T-helper 1 cell (primary cell): ENCODE measurements at regions not wholly inside any gene's neighbourhood (a gene's known extent, or its start where the extent isn't known, plus 50 kb on each side); places are given as distances from the start of the nearest gene placed in this dataset.
"Not testable (repeated sequence)": the region's sequence is repeated elsewhere in the genome, so short reads cannot be mapped to it uniquely, and the experiment has no call there.

Experiments used
- DNase-seq, 5 donors: peaks; one replicate each; pipeline ENCODE4 v3.0.0-alpha.2; 2012 to 2020

DNA sequence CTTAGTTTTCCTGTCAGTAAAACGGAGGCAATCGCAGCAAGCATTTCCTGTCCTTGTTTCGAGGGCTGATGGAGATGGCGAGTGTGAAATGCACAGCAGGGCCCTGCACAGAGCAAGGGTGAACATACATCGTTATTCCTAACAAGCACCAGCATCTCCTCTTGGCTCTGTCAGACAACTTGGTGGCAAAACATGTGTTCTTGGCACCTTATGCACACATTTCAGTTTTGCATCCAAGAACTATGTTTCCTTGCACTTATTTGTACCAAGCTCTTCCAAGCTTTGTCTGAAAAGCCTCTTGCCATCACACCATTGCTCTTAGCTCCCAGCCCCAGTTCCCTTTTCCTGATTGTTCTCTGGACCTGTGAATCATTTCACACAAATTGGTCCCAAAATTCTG lies 132.9 kb upstream of the GRB10 start:
- no peak for DNase-seq

DNA sequence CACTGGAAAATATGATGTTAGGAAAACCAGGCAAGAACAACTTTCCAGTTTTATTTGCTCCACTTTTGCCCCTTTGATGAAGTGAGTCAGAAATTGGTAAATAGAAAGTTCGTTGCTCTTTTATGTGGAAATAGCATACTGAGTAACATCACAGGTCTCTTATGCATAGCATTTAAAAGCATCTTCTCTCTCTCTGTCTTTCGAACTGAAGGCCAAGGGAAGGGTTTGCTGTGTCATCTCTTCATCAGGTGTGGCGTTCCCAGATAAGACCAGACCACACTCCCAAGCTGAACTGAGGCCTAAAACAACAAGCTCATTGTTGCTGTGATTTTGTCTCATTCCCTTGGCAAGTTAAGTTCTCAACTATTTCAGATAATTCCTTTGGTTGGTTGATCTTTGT lies 131.8 kb upstream of the GRB10 start:
- no peak for DNase-seq

DNA sequence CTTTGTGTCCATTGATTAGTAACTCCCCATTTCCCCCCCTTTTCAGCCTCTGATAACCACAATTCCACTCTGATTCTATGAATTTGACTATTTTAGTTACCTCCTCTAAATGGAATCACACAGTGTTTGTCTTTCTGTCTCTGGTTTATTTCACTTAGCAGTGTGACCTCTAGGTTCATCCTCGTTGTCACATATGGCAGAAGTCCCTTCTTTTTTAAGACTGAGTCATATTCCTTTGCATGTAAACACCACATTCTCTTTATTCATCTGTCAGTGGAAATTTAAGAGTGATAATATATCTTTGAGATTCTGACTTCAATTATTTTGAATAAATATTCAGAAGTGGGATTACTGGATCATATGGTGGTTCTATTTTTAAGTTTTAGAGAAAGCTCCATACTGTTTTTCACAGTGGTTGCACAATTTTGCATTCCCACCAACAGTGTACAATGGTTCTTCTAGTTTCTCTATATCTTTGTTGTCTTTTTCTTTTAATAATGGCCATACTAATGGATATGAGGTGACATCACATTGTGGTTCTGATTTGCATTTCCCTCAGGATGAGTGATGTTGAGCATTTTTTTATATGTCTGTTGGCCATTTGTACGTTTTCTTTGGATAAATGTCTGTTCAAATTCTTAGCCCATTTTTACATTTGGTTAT lies 126.1 kb upstream of the GRB10 start:
- DNase-seq = no peak

DNA sequence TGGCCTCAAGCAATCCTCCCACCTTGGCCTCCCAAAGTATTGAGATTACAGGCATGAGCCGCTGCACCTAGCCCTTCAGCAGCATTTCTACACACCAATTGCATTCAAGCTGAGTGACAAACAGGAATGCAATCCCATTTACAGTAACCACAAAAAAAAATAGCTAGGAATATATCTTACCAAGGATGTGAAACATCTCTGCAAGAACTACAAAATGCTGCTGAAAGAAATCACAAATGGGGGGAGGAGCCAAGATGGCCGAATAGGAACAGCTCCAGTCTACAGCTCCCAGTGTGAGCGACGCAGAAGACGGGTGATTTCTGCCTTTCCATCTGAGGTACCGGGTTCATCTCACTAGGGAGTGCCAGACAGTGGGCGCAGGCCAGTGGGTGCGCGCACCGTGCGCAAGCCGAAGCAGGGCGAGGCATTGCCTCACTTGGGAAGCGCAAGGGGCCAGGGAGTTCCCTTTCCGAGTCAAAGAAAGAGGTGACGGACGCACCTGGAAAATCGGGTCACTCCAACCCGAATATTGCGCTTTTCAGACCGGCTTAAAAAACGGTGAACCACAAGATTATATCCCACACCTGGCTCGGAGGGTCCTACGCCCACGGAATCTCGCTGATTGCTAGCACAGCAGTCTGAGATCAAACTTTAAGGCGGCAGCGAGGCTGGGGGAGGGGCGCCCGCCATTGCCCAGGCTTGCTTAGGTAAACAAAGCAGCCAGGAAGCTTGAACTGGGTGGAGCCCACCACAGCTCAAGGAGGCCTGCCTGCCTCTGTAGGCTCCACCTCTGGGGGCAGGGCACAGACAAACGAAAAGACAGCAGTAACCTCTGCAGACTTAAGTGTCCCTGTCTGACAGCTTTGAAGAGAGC lies 116.1 kb upstream of the GRB10 start:
- not testable (repeated sequence) for DNase-seq

DNA sequence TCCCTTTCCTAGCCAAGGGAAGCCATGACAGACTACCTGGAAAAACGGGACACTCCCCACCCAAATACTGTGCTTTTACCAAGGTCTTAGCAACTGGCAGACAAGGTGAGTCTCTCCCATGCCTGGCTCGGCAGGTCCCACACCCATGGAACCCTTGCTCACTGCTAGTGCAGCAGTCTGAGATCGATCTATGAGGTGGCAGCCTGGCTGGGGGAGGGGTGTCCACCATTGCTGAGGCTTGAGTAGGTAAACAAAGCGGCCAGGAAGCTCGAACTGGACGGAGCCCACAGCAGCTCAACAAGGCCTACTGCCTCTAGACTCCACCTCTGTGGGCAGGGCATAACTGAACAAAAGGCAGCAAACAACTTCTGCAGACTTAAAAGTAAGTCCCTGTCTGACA lies 104.4 kb upstream of the GRB10 start:
- not testable (repeated sequence) for DNase-seq

DNA sequence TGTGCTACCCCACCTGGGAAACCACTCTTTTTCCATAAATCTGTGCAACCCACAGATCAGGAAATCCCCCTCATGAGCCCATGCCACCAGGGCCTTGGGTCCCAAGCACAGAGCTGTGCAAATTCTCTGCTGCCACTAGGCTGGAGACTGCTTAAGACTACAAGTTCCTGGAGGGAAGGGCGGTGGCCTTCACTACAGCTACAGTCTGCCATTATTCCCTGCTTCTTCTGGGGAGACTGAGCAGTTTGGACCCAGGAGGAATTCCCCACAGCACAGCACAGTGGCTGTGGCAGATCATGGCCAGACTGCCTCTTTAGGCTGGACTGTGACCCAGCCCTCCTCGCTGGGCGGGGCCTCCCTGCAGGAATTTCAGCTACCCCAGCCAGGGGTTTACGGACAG lies 89.7 kb upstream of the GRB10 start:
- DNase-seq = no peak

DNA sequence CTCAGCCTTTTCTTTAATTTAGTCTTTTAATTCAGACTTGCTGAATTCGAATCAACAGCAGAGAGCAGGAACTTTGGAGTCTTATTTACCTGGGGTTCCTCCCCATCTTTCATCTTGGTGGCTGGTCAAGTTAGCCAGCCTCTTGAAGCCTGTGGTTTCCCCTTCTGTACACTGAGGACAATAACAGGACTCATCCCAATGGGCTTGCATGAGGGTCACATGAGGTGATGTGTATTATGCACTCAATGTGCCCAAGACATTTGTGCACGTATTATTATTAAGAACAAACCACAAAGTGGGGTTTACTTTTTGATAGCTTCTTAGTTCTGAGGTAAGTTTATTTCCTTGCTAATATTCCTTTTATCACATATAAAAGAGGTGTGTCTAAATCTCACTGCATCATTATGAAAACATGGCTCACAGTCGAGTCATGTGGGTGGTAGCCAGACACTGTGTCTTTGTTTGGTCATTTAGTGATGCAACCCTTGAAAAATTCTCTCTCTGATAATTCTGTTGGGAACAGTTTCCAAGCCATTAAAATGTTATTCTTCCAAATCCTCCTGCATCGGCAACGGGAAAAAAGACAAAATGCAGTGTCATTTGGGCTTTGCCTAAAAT lies 86.5 kb upstream of the GRB10 start:
- no peak for DNase-seq

DNA sequence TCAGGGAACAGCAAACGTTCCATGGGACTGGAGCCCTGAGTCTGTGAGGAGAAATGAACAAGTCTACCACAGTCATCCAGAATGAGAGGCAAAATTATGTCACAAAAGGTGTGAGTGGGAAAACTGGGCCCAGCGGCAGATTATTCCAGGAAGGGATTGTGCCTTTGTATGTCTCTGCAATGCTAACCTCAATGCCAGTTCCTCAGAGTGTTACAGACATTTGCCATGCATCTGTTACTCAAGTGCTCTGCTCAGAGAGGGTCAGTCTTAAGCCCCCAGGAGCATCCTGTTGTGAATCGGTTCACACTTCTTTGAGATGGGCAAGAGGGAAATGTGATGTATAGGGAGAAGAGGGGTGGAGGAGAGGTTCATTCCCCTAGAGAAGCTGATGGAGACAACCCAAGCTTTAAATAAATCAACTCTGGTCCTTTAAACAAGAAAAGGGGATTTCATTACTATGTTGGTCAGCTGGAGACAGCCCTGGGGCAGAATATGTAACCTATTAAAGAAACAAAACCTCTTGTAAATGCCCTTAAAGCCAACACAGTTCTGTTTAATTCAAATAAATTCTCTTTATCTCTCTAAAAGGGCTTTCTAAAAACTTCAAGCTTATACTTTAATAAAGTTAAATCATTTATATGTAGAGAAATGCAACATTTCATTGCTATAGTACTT lies 85.9 kb upstream of the GRB10 start:
- DNase-seq = no peak

DNA sequence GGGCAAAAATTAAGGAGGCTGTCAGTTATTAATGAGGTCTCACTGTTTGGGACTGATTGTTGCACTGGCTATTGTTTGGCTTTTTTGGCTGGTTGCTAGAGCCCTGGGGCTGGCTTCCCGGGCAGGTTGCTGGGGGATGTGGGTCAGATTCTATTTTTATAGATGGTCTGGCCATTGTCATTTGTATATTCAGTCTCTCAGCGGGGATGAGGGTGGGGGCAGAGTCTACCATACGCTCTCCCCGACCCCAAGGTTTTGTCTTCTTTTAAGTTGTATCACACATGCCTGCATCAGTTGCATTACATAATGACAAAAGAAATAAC lies 84.3 kb upstream of the GRB10 start:
- DNase-seq = no peak

DNA sequence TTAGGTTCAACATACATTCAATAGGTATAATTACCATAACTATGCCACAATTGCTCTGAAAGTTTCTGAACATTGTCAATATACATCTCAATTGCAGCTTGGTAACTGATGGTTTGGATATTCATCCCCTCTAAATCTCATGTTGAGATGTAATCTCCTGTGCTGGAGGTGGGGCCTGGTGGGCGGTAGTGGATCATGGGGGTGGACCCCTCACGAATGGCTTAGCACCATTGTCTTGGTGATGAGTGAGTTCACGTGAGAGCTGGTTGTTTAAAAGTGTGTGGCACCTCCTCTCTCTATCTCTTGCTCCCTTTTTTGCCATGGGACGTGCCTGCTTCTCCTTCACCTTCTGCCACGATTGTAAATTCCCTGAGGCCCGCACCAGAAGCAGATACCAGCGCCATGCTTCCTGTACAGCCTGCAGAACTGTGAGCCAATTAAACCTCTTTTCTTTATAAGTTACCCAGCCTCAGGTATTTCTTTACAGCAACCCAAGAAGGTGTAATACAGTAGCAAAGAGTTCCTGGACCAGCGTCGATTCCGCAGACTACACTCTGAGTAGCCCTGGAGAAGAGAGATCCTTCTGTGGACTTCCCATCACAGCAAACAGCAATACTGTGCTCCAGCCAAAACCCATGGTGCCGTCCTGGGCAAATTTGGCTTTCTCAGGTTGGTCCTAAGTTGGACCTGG lies 83.8 kb upstream of the GRB10 start:
- DNase-seq = no peak

DNA sequence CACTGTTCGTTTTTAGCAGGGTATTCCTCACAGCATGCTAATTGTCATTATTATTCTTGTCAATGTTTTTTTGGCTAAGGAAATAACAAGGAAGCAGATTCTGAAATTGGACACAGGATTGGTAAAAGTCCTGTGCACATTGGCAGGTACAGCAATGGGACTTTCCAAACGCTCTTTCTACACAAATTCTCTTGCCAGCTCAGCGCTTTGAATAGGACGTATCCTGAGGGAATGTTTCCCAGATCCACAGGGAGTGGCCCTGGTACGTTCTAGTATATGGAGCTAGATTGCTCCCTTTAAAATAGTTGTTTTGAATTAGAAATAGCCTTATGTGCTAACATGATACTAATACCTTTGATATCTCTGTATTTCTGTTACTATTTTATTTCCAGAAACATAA lies 82.8 kb upstream of the GRB10 start:
- DNase-seq = no peak

DNA sequence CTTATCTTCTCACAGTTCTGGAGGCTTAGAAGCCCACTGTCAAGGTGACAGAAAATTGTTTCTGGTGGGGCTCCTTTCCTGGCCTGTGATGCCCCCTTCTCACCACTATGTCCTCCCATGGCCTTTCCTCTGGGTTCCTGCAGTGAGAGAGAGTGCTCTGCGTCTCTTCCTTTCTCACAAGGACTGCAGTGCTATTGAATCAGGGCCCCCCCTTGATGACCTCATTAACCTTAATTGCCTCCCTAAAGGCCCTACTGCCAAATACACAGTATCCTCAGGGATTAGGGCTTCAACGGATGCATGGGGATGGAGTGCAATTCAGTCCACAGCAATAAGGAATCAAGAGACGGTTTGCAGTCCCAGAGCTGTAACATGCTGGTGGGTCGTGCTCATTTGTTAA lies 82.0 kb upstream of the GRB10 start:
- DNase-seq = no peak

DNA sequence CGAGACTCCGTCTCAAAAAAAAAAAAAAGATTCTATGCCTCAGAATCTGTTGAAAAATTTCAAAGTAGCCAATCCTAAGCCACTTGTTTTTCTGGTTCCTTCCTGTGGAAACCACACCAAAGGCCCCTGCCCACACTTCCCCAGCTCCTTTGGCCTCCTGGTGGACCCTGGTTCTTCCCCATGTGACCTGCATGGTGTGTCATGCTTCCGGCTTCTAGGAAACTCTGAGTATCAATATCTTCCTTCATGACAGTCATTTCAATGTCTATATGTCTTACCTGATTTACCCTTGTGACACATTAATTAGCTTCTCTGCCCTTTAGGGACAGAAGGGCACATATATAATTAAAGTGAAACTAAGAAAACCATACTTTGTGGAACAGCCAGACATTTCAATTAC lies 80.4 kb upstream of the GRB10 start:
- DNase-seq = no peak

DNA sequence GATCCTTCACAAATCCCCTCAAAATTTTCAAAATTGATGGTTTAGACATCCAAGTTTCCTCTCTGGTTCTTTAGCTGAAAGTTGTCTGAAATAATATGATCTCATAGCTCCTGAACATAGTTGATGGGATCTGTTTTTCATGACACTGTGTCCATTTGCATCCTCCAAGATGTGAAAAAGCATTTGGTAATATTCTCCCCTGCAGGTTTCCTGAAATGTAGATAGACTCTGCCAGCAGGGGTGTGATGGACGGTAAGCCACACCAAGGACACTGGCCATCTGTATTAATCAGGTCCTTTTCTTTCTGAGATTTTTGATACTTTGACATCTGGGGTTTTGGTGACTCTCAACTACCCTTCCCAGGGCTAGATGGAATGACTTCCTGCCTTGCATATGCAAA lies 79.6 kb upstream of the GRB10 start:
- no peak for DNase-seq

DNA sequence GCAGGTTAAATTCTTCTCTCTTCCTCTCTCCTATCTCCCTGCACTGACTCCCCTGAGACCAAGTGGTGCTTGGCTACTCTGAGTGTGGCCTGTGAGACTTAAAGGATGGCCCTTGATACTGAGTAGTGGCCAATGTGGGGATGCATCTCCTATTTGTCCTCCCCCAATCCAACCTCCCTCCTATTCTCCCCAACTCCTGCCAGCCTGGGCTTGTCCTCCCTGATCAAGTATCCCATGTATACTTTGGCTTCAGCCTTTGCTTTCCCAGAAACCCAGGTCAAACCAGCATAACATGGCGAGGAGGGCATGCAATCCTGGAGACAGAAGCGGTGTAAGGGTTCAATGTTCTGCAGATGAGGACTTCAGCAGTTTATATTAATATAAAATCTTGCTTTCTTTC lies 77.9 kb upstream of the GRB10 start:
- no peak for DNase-seq

DNA sequence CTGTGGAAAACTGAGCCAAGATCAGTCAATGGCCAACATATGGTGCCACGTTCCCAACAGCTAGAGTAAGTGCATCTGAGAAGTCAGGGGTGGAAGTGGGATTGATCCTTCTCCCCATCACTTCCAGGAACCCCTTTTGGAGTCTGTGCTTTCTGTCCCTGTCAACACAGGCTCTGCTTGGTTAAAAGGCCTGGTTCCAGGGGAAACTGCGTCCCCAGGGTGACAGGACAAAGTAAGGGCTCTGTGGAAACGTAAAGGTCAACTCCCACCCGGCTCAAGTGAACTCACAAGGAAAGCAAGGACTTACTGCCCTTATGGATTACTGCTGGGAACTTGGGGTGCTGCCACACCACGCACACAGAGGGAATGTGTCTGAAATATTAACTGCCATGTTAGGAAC lies 77.5 kb upstream of the GRB10 start:
- DNase-seq = no peak

DNA sequence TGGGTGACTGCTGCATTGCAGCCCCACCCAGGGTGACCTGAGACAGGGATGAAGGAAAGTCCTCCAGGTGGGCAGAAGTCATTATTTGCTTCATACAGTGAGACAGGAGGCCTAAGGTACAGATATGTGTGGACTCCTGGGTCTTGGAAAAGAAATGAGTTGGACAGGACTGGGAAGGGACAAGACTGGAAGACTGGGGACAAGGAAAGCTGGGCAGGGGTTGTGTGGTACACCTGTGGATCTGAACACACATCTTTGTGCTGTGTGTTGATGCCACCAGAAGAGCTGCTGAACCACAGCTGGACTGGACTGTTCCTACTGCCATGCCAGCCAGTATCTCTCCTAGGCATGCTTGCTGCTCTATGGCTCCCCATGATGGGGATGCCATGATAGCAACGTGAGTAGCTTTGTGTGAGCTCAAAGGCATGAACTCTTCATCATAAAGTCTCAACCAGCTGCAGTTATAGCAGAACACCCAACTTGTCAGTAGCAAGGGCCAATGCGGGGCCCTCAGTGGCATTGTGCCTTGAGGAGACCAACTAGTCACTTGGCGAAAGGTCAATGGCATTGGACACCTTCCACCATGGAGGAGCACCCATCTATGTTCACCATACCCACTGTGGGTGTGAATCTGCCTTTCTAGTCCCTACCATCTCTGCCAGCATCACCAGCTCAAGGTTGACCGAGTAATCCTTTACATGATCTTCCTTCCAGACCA lies 76.0 kb upstream of the GRB10 start:
- DNase-seq = no peak

DNA sequence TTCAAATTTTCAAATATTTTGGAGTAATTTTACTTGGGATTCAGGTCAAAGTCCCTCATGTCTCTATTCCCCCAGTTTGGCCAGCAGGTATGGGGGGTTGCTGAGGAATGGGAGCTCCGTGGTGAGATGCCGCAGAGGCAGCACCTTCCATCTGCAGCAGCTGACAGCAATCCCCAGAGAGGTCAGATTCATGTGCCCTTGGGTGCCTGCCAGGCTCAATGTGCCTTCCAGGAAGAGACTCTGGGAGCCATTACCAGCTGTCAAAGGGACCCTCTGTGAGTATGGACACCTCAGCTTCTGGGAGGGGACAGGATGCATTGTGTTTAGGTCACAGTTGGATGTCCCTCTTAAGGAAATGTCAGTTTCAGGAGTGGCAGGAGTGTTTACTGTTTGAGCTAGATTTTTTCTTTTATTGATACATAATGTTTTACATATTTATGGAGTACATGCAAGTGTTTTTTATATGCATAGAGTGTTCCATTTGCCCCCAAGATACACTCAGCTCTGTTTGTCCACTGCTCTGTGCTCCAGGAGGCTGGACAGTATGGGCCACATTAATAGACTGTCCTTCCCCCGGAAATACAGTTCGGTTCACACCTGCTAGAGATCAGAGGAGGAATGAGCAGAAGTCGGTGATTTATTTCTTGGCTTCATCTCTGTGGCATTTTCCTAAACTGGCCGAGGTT lies 75.3 kb upstream of the GRB10 start:
- no peak for DNase-seq

DNA sequence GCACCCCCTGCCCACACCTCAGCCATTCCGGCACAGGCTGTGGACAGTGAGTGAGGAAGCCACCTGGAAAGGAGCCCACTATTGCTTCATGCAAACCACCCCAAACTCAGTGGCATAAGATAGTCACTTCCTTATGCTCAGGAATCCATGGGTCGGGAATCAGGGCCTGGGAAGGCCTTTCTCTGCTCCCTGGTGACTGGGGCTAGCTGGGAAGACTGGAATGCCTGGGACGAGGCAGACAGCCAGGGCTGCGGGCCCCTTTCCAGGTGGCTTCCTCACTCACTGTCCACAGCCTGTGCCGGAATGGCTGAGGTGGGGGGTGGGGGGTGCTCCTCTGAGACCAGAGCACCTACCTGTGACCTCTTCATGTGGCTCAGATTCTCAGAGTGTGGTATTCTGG lies 74.1 kb upstream of the GRB10 start:
- no peak for DNase-seq

DNA sequence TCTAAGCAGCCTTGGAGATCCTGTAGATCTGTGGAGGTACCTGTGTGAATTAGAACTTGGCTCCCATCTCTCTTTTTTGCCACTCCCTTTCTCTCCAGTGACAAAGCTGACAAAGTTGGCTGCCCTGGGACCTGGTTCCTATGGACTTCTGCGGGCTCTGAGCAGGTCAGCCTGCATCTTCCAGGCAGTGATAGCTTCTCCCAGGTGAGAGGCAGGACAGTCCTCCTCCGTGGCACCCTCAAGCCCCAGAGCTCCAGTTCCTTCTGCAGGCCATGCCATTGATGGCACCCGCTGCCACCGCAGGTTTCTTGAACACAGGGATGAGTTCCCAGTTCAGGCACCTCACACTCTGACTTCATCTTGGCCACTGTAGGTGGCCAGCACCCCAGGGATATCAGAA lies 73.5 kb upstream of the GRB10 start:
- DNase-seq = no peak

DNA sequence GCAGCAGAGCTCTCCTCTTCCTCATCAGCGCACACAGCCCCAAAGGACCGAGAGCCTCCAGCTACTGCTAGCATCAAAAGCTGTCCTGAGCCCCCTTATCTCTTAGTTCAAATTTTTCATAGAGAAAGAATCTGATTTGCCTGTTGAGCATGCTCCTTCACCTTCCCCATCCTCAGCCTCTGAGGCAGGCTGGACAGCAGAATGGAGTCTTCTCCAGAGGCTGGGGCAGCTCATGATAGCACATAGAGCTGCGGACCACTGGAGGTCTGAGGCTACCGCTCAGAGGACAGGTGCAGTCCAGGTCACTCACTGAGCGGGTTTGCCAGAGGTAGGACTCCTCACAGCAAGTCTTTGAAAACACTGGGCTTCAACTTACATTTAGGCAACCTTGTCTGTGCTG lies 72.8 kb upstream of the GRB10 start:
- DNase-seq = no peak

DNA sequence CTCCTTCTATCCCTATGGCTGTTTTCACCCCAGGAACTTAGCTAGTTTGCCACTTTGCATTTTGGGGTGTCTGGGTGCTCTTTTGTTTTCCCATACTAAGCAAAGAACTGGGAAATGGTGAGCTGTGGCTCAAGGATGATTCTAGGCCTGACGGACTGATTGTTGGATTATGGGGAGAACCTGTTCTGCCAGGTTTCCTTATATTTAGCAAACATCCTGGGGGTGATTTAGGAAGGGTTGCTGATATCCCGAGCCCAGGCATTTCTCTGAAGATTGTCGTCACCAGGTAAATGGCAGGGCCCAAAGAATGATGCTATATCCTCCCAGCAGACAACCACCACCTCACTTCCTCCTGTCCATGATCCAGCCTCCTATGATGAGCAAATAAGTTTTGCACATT lies 72.1 kb upstream of the GRB10 start:
- DNase-seq = no peak
